H1 (cell line): ENCODE measurements at regions not wholly inside any gene's neighbourhood (a gene's known extent, or its start where the extent isn't known, plus 50 kb on each side); places are given as distances from the start of the nearest gene placed in this dataset.

ENCODE experiments used
- CTCF ChIA-PET: fragments of 300-600 bp; sonication (Branson Sonifier 250); formaldehyde crosslinking; loops from one replicate; lab custom pipeline; 2021; ENCODE audit not compliant: partially characterized antibody; lab: Charles Lee
- POLR2A ChIA-PET: fragments of 300-600 bp; sonication (Branson Sonifier 250); formaldehyde crosslinking; loops from one replicate; lab custom pipeline; 2021; ENCODE audit warnings: inconsistent platforms; ENCODE audit not compliant: partially characterized antibody; lab: Charles Lee
- DNase-seq, 2 experiments: peaks; one replicate each; pipeline versions ENCODE4 v3.0.0 to v3.0.0-alpha.2; 2010 to 2022; ENCODE audit warnings: low spot score in 2 of 2, low read depth in 1 of 2, mixed read lengths in 1 of 2
- FAIRE-seq: peaks from 2 replicates; lab custom pipeline; 2011; peaks lifted over from hg19 to GRCh38; lab: Jason Lieb, UNC
- H2AFZ ChIP-seq: 2 replicates; pipeline ENCODE4 v1.8.1; 2012; ENCODE audit warnings: low read length, inconsistent platforms
- H2AK5ac ChIP-seq: 2 replicates; pipeline ENCODE4 v1.6.1; 2013; ENCODE audit warnings: low read depth, low read length
- H2BK120ac ChIP-seq: replicated peaks from 2 replicates; pipeline ENCODE3; 2013; ENCODE audit warnings: low read depth, low read length, inconsistent platforms
- H2BK12ac ChIP-seq: 2 replicates; pipeline ENCODE4 v1.6.1; 2013; ENCODE audit warnings: low read depth, low read length
- H2BK15ac ChIP-seq: 2 replicates; pipeline ENCODE4 v1.6.1; 2013; ENCODE audit warnings: low read length
- H2BK20ac ChIP-seq: 2 replicates; pipeline ENCODE4 v1.6.1; 2013; ENCODE audit warnings: low read length
- H2BK5ac ChIP-seq: 2 replicates; pipeline ENCODE4 v1.6.1; 2013; ENCODE audit warnings: low read depth, low read length
- H3K14ac ChIP-seq: 2 replicates; pipeline ENCODE4 v1.6.1; 2013; ENCODE audit warnings: inconsistent platforms; ENCODE audit not compliant: insufficient read length
- H3K18ac ChIP-seq: 2 replicates; pipeline ENCODE4 v1.6.1; 2013; ENCODE audit warnings: low read length; ENCODE audit errors: extremely low read depth
- H3K23ac ChIP-seq: 2 replicates; pipeline ENCODE4 v1.6.1; 2013; ENCODE audit warnings: inconsistent platforms; ENCODE audit not compliant: insufficient read length
- H3K23me2 ChIP-seq: 2 replicates; pipeline ENCODE4 v1.6.1; 2013; ENCODE audit warnings: low read depth, low read length
- H3K27ac ChIP-seq: 2 replicates; pipeline ENCODE4 v1.6.1; 2011; ENCODE audit warnings: low read depth, low read length, inconsistent platforms
- H3K27me3 ChIP-seq, 4 experiments: replicated peaks in 1 of 4; 1 replicate in 1 of 4; 2 replicates in 3 of 4; pipeline versions ENCODE4 v1.6.1 to v1.8.1; 2011 to 2013; ENCODE audit warnings: low read length in 3 of 4, mild to moderate bottlenecking in 3 of 4, inconsistent platforms in 2 of 4, mixed read lengths in 2 of 4, moderate library complexity in 1 of 4; ENCODE audit not compliant: control insufficient read depth in 3 of 4, insufficient read depth in 3 of 4; ENCODE audit errors: extremely low read depth in 1 of 4
- H3K36me3 ChIP-seq, 4 experiments: 2 replicates each; pipeline versions ENCODE4 v1.6.1 to v1.8.1; 2011 to 2013; ENCODE audit warnings: mild to moderate bottlenecking in 4 of 4, low read length in 3 of 4, moderate library complexity in 2 of 4, control low read depth in 1 of 4, inconsistent platforms in 1 of 4; ENCODE audit not compliant: insufficient read depth in 4 of 4, control insufficient read depth in 2 of 4
- H3K4ac ChIP-seq: replicated peaks from 2 replicates; pipeline ENCODE3; 2013; ENCODE audit warnings: low read length, low read depth, mixed read lengths, inconsistent platforms; ENCODE audit not compliant: insufficient read length
- H3K4me1 ChIP-seq, 4 experiments: replicated peaks in 1 of 4; 1 replicate in 1 of 4; 2 replicates in 3 of 4; pipeline versions ENCODE4 v1.6.1 to v1.8.1; 2011 to 2013; ENCODE audit warnings: low read length in 3 of 4, inconsistent platforms in 2 of 4, mixed read lengths in 1 of 4; ENCODE audit not compliant: insufficient read depth in 4 of 4, control insufficient read depth in 3 of 4
- H3K4me2 ChIP-seq, 2 experiments: 2 replicates each; pipeline versions ENCODE4 v1.6.1 to v1.8.1; 2011 to 2013; ENCODE audit warnings: low read depth in 2 of 2, low read length in 2 of 2, control low read depth in 1 of 2, inconsistent platforms in 1 of 2, mild to moderate bottlenecking in 1 of 2; ENCODE audit not compliant: insufficient read depth in 1 of 2
- H3K4me3 ChIP-seq, 4 experiments: fragments of 200-600, 300-600 bp in 1 of 4; sonication (generic), shearing (Covaris generic), sonication (Bioruptor Twin) in 1 of 4; 2 replicates each; pipeline versions ENCODE4 v1.5.1 to v1.8.1; 2011 to 2016; ENCODE audit warnings: low read length in 4 of 4, low read depth in 3 of 4, control low read depth in 2 of 4, inconsistent platforms in 2 of 4, mild to moderate bottlenecking in 2 of 4, mixed read lengths in 1 of 4, moderate library complexity in 1 of 4; ENCODE audit not compliant: insufficient read depth in 2 of 4; ENCODE audit errors: extremely low read depth in 1 of 4
- H3K56ac ChIP-seq: replicated peaks from 2 replicates; pipeline ENCODE3; 2013; ENCODE audit warnings: low read depth, mild to moderate bottlenecking, mixed read lengths, low read length, inconsistent platforms; ENCODE audit not compliant: insufficient read length
- H3K79me1 ChIP-seq: 2 replicates; pipeline ENCODE4 v1.6.1; 2013; ENCODE audit warnings: low read depth, low read length, control low read depth
- H3K79me2 ChIP-seq, 2 experiments: 2 replicates each; pipeline versions ENCODE4 v1.6.1 to v1.8.1; 2012 to 2013; ENCODE audit warnings: low read length in 2 of 2, mild to moderate bottlenecking in 2 of 2, inconsistent platforms in 1 of 2; ENCODE audit not compliant: insufficient read depth in 2 of 2, control insufficient read depth in 1 of 2
- H3K9ac ChIP-seq, 4 experiments: replicated peaks in 1 of 4; 1 replicate in 1 of 4; 2 replicates in 3 of 4; pipeline versions ENCODE4 v1.6.1 to v1.8.1; 2011 to 2013; ENCODE audit warnings: low read depth in 3 of 4, low read length in 3 of 4, control low read depth in 2 of 4, mild to moderate bottlenecking in 2 of 4, moderate library complexity in 2 of 4, inconsistent platforms in 1 of 4; ENCODE audit errors: extremely low read depth in 1 of 4
- H3K9me3 ChIP-seq, 2 experiments: 2 replicates each; pipeline versions ENCODE4 v1.6.1 to v1.8.1; 2012 to 2013; ENCODE audit warnings: mild to moderate bottlenecking in 2 of 2, moderate library complexity in 2 of 2, control low read depth in 1 of 2, inconsistent platforms in 1 of 2, low read depth in 1 of 2, low read length in 1 of 2, mixed read lengths in 1 of 2; ENCODE audit not compliant: insufficient read depth in 2 of 2
- H4K20me1 ChIP-seq, 2 experiments: replicated peaks in 1 of 2; 2 replicates each; pipeline versions ENCODE3 to v1.8.1; 2011 to 2013; ENCODE audit warnings: inconsistent platforms in 2 of 2, low read length in 2 of 2, mild to moderate bottlenecking in 1 of 2; ENCODE audit not compliant: insufficient read depth in 2 of 2, control insufficient read depth in 1 of 2
- H4K5ac ChIP-seq: 2 replicates; pipeline ENCODE4 v1.6.1; 2013; ENCODE audit warnings: low read length, low read depth, mixed read lengths, inconsistent platforms; ENCODE audit not compliant: insufficient read length
- H4K8ac ChIP-seq: 2 replicates; pipeline ENCODE4 v1.8.0; 2013; ENCODE audit warnings: mild to moderate bottlenecking, moderate library complexity, low read length, inconsistent platforms; ENCODE audit not compliant: insufficient read depth; ENCODE audit errors: extremely low read depth
- H4K91ac ChIP-seq: replicated peaks from 2 replicates; pipeline ENCODE3; 2013; ENCODE audit warnings: low read length, mixed read lengths, inconsistent platforms; ENCODE audit not compliant: insufficient read length
- BRCA1 ChIP-seq: IDR thresholded peaks from 2 replicates; pipeline ENCODE4 v1.6.1; 2012; ENCODE audit warnings: low read depth, low read length, improper control_type of control experiment
- CBX5 ChIP-seq: fragments of 300-800, 300-1000 bp; sonication (generic); IDR thresholded peaks from 2 replicates; pipeline ENCODE4 v1.7.1; 2016; ENCODE audit warnings: antibody characterized with exemption, low read length, low read depth
- CBX8 ChIP-seq: fragments of 300-800, 300-1000 bp; sonication (generic); IDR thresholded peaks from 2 replicates; pipeline ENCODE4 v1.7.1; 2016; ENCODE audit warnings: low read depth, low read length, borderline replicate concordance
- EGR1 ChIP-seq: IDR thresholded peaks from 2 replicates; pipeline ENCODE4 v1.6.1; 2011; ENCODE audit warnings: low read depth, low read length, borderline replicate concordance
- FOSL1 ChIP-seq: IDR thresholded peaks from 2 replicates; pipeline ENCODE4 v1.6.1; 2011; ENCODE audit warnings: mild to moderate bottlenecking, low read depth, low read length, moderate library complexity; ENCODE audit not compliant: insufficient read depth
- KDM1A ChIP-seq: fragments of 200-600, 300-600 bp; sonication (generic); IDR thresholded peaks from 2 replicates; pipeline ENCODE4 v1.7.1; 2016; ENCODE audit warnings: mild to moderate bottlenecking, low read length, borderline replicate concordance
- KDM4A ChIP-seq: IDR thresholded peaks from one replicate; pipeline ENCODE4 v1.7.1; 2012; ENCODE audit warnings: low read depth, mild to moderate bottlenecking, moderate library complexity, low read length, inconsistent platforms; ENCODE audit not compliant: severe bottlenecking
- KDM5A ChIP-seq: fragments of 200-600 bp; IDR thresholded peaks from 2 replicates; pipeline ENCODE4 v1.7.1; 2012; ENCODE audit warnings: mild to moderate bottlenecking, low read length, inconsistent platforms, mixed read lengths
- MAX ChIP-seq: IDR thresholded peaks from 2 replicates; pipeline ENCODE4 v1.6.1; 2012; ENCODE audit warnings: inconsistent platforms
- NRF1 ChIP-seq: IDR thresholded peaks from 2 replicates; pipeline ENCODE4 v1.6.1; 2011; ENCODE audit warnings: mild to moderate bottlenecking, low read depth, low read length, improper control_type of control experiment
- POLR2A ChIP-seq, 2 experiments: IDR thresholded peaks; 1 replicate in 1 of 2; 2 replicates in 1 of 2; pipeline ENCODE4 v1.6.1; 2011; ENCODE audit warnings: low read depth in 2 of 2, low read length in 2 of 2, mild to moderate bottlenecking in 2 of 2; ENCODE audit errors: control extremely low read depth in 1 of 2
- RXRA ChIP-seq: IDR thresholded peaks from 2 replicates; pipeline ENCODE4 v1.6.1; 2011; ENCODE audit warnings: low read depth, mild to moderate bottlenecking, low read length, moderate library complexity; ENCODE audit not compliant: insufficient read depth
- SRF ChIP-seq: IDR thresholded peaks from 2 replicates; pipeline ENCODE4 v1.6.1; 2011; ENCODE audit warnings: mild to moderate bottlenecking, low read depth, low read length, moderate library complexity
- TAF7 ChIP-seq: optimal IDR thresholded peaks from 2 replicates; pipeline ENCODE3; 2011; ENCODE audit warnings: low read depth, mild to moderate bottlenecking, inconsistent platforms, low read length, moderate library complexity, borderline replicate concordance
- WGBS, 2 experiments: shearing (Covaris generic) in 1 of 2; methylation state at CpG; one replicate each; pipeline versions ENCODE4 v1.1.6 to v1.1.7; 2013 to 2015; ENCODE audit warnings: low lambda C conversion rate in 2 of 2, mixed read lengths in 2 of 2, inconsistent platforms in 1 of 2, low coverage in 1 of 2, missing lambda C conversion rate in 1 of 2; ENCODE audit not compliant: insufficient replicate concordance in 2 of 2, insufficient coverage in 1 of 2, insufficient read length in 1 of 2; ENCODE audit errors: extremely low coverage in 1 of 2, missing lambda C conversion rate in 1 of 2; 5-methylcytosine and 5-hydroxymethylcytosine counted together
- TF ChIP-seq, protein P1 (sequence below): IDR thresholded peaks from 2 replicates; pipeline ENCODE4 v1.6.1; 2011; ENCODE audit warnings: low read depth, mild to moderate bottlenecking, low read length; ENCODE audit not compliant: insufficient read depth

GRCh38 chr1:214202992-214203391 is 78.0 kb upstream of the SMYD2 start:
- Histone ChIP-seq H3K18ac (no peak overlapping the region), H2AFZ (no peak overlapping the region), H3K4me2 (no peak overlapping the region), H3K79me2 (no peaks in the 10 kb centered on the region), H3K56ac (no peak overlapping the region), H3K27ac (no peak overlapping the region), H3K4ac (no peak overlapping the region), H2BK15ac (no peak overlapping the region), H3K23me2 (no peaks in the 10 kb centered on the region), H3K9ac (no peak overlapping the region), H2BK20ac (no peak overlapping the region), H3K4me3 (no peak overlapping the region), H4K5ac (no peak overlapping the region), H2BK12ac (no peak overlapping the region), H3K9me3 (no peaks in the 10 kb centered on the region), H2BK5ac (no peak overlapping the region), H3K4me1 (no peaks in the 10 kb centered on the region; a peak in 1 of 7 replicates), H3K14ac (no peak overlapping the region), H4K20me1 (no peaks in the 10 kb centered on the region), H2AK5ac (no peak overlapping the region), H3K23ac (no peak overlapping the region), H2BK120ac (no peak overlapping the region), H3K36me3 (no peaks in the 10 kb centered on the region), H3K79me1 (no peaks in the 10 kb centered on the region), H4K8ac (no peak overlapping the region), H3K27me3 (no peaks in the 10 kb centered on the region), H4K91ac (no peak overlapping the region)
- DNase-seq (no peak), FAIRE-seq (no peak)
- POLR2A ChIA-PET, result interaction anchor here (1.3 kb wide), 1 partner anchor 20 kb away, joined by 3 read pairs; no protein-coding TSS in a partner anchor
- CTCF ChIA-PET, result interaction anchor here (0.6 to 15.5 kb wide), 6 partner anchors 10 to 1100 kb away, joined by 3 to 235 read pairs (median 7); no protein-coding TSS in a partner anchor
- 87% methylated on average over 3 of the region's 3 CpGs; no CpG with 5 or more reads in 1 of the 2 experiments for WGBS, 2 experiments
- TF ChIP-seq KDM4A, result no peak
- no peak for TF ChIP-seq RXRA
- TF ChIP-seq EGR1, result no peak
- TF ChIP-seq BRCA1, result no peak
- TF ChIP-seq NRF1, result no peak
- TF ChIP-seq KDM5A, result no peak
- TF ChIP-seq MAX, result no peak
- no peak for TF ChIP-seq KDM1A
- TF ChIP-seq CBX5, result no peak
- TF ChIP-seq, protein P1, sequence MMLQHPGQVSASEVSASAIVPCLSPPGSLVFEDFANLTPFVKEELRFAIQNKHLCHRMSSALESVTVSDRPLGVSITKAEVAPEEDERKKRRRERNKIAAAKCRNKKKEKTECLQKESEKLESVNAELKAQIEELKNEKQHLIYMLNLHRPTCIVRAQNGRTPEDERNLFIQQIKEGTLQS, result no peak
- no peak for TF ChIP-seq SRF
- TF ChIP-seq TAF7, result no peak
- no peak for TF ChIP-seq FOSL1
- TF ChIP-seq POLR2A (IDR thresholded peaks at IDR 0.05; ENCODE audit: control extremely low read depth in 1 of 2, low read depth in 2 of 2, low read length in 2 of 2), result no peak
- TF ChIP-seq CBX8, result no peak
